SJCRH30 (cell line): ENCODE measurements at regions not wholly inside any gene's neighbourhood (a gene's known extent, or its start where the extent isn't known, plus 50 kb on each side); places are given as distances from the start of the nearest gene placed in this dataset.

Experiments
- DNase-seq, 2 experiments: peaks; one replicate each; pipeline ENCODE4 v3.0.0-alpha.2; 2015 to 2020
- H3K27ac ChIP-seq: fragments of 250-450 bp; sonication (Bioruptor Pico); 2 replicates; pipeline ENCODE4 v1.5.1; 2020; ENCODE audit warnings: mild to moderate bottlenecking, moderate library complexity
- H3K27me3 ChIP-seq: fragments of 250-450 bp; sonication (Bioruptor Pico); 2 replicates; pipeline ENCODE4 v1.5.1; 2020; ENCODE audit warnings: mild to moderate bottlenecking, moderate library complexity
- H3K36me3 ChIP-seq: fragments of 250-450 bp; sonication (Bioruptor Pico); 2 replicates; pipeline ENCODE4 v1.5.1; 2020; ENCODE audit warnings: mild to moderate bottlenecking, moderate library complexity
- H3K4me1 ChIP-seq: fragments of 250-450 bp; sonication (Bioruptor Pico); 2 replicates; pipeline ENCODE4 v1.5.1; 2020; ENCODE audit warnings: mild to moderate bottlenecking, moderate library complexity
- H3K4me3 ChIP-seq: fragments of 250-450 bp; sonication (Bioruptor Pico); 2 replicates; pipeline ENCODE4 v1.5.1; 2020; ENCODE audit warnings: mild to moderate bottlenecking, moderate library complexity
- H3K9me3 ChIP-seq: fragments of 250-450 bp; sonication (Bioruptor Pico); replicated peaks from 2 replicates; pipeline ENCODE4 v1.5.1; 2020; ENCODE audit warnings: mild to moderate bottlenecking, moderate library complexity

- H3K9me3 ChIP-seq: no peaks in the 10 kb centered on the region
Measured at GRCh38 chr18:43883886-43884285, 606.6 kb upstream of the SYT4 start.

GRCh38 chr18:43886341-43886740 lies 609.1 kb upstream of the SYT4 start:
- Histone ChIP-seq H3K4me3 (no peak overlapping the region), H3K9me3 (no peaks in the 10 kb centered on the region), H3K4me1 (no peaks in the 10 kb centered on the region), H3K27me3 (no peaks in the 10 kb centered on the region), H3K36me3 (no peaks in the 10 kb centered on the region), H3K27ac (no peak overlapping the region)
- DNase-seq: no peak

More at GRCh38 chr18:43883886-43884285, 606.6 kb upstream of the SYT4 start:
- no peak for DNase-seq
- Histone ChIP-seq H3K27me3 (no peaks in the 10 kb centered on the region), H3K4me3 (no peak overlapping the region), H3K36me3 (no peaks in the 10 kb centered on the region), H3K4me1 (no peaks in the 10 kb centered on the region), H3K27ac (no peak overlapping the region)

DNA sequence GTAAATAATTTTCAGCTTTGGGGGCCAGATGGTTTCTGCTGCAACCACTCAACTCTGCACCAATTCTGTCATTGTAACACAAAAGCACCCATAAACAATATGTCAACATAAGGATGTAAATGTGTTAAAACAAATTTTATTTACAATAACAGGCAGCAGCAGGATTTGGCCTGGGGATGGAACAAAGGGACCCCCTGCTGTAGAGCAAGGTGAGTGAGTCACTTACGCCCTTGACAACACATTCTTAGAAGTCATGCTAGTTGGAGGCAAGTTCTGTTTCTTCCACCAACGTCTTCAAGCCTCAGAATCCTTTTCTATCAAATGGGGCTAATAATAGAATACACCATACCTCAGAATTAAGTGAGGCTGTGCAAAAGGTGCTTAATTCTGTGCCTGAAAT lies 610.2 kb upstream of the SYT4 start:
- no peak overlapping the region for H3K4me3 ChIP-seq

GRCh38 chr18:43888598-43888997 lies 611.3 kb upstream of the SYT4 start:
- Histone ChIP-seq H3K36me3 (no peaks in the 10 kb centered on the region), H3K9me3 (no peaks in the 10 kb centered on the region), H3K4me3 (no peak overlapping the region), H3K4me1 (no peaks in the 10 kb centered on the region), H3K27ac (no peak overlapping the region), H3K27me3 (no peaks in the 10 kb centered on the region)
- no peak for DNase-seq

More for the DNA sequence above, 610.2 kb upstream of the SYT4 start:
- DNase-seq: no peak
- Histone ChIP-seq H3K27ac (no peak overlapping the region), H3K27me3 (no peaks in the 10 kb centered on the region), H3K9me3 (no peaks in the 10 kb centered on the region), H3K36me3 (no peaks in the 10 kb centered on the region), H3K4me1 (no peaks in the 10 kb centered on the region)

- no peak overlapping the region for H3K4me3 ChIP-seq
- no peaks in the 10 kb centered on the region for H3K9me3 ChIP-seq
- no peak for DNase-seq
- H3K27ac ChIP-seq: no peak overlapping the region
- H3K4me1 ChIP-seq: no peaks in the 10 kb centered on the region
- H3K27me3 ChIP-seq: no peaks in the 10 kb centered on the region
- H3K36me3 ChIP-seq: no peaks in the 10 kb centered on the region
Measured at GRCh38 chr18:43893001-43893637, 615.8 kb upstream of the SYT4 start.

DNA sequence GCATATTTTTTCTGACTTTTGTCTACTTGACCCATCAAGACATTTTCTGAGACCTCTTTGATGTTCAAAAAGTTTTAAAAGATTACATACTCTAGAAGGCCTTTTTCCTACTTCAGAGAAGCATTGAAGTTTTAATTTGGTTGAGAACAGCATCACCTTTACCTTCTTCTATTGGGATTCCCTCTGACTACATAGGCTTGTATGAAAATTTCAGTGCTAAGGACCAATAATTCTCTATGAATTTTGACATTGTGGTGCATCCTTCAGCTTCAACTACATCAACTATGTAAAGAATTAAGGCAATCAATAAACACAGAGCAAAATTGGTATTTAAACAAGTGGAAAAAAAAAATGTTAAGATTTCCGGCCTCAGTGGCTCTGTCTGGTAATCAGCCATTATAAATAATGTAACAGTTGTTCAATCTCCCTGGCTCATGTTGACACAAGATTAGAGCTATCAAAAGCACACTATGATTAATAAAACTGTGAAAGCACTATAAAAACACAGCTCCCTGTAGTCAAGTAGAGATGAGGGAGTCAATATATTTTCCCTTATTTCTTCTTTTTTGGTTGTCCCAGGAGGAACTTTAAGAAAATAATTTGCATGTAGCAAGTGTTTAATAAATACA lies 627.0 kb upstream of the SYT4 start:
- no peaks in the 10 kb centered on the region for H3K36me3 ChIP-seq
- no peak for DNase-seq

DNA sequence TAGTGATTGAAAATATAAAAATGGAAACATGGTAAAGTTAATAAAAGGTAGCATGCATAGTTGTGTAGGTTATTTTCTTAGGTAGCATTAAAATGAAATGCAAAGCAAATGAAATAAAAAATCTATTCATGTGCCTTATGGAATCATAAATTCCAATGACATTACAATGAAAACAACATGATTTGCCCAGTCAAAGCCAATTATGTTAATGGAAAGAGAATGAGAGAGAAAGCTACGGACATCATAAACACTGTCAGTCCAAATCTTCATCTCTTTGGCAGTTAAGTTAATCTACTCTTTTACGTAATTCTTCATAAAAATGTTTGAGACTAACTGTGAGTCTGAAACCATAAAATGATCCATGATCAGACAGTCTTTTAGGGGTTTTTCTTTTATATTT lies 636.7 kb upstream of the SYT4 start:
- no peak for DNase-seq
- no peaks in the 10 kb centered on the region for H3K36me3 ChIP-seq
- no peak overlapping the region for H3K4me3 ChIP-seq
- H3K4me1 ChIP-seq: no peaks in the 10 kb centered on the region
- no peak overlapping the region for H3K27ac ChIP-seq
- H3K9me3 ChIP-seq: no peaks in the 10 kb centered on the region
- H3K27me3 ChIP-seq: no peaks in the 10 kb centered on the region

More for the DNA sequence above, 627.0 kb upstream of the SYT4 start:
- Histone ChIP-seq H3K4me3 (no peak overlapping the region), H3K4me1 (no peaks in the 10 kb centered on the region), H3K27ac (no peak overlapping the region), H3K27me3 (no peaks in the 10 kb centered on the region), H3K9me3 (no peaks in the 10 kb centered on the region)

GRCh38 chr18:43916984-43917383 lies 639.7 kb upstream of the SYT4 start:
- H3K9me3 ChIP-seq: no peaks in the 10 kb centered on the region
- no peaks in the 10 kb centered on the region for H3K36me3 ChIP-seq
- H3K27me3 ChIP-seq: no peaks in the 10 kb centered on the region
- DNase-seq: no peak
- H3K4me3 ChIP-seq: no peak overlapping the region
- no peaks in the 10 kb centered on the region for H3K4me1 ChIP-seq
- no peak overlapping the region for H3K27ac ChIP-seq

- no peak overlapping the region for H3K4me3 ChIP-seq
- no peaks in the 10 kb centered on the region for H3K4me1 ChIP-seq
- H3K9me3 ChIP-seq: no peaks in the 10 kb centered on the region
- DNase-seq: no peak
- no peaks in the 10 kb centered on the region for H3K27me3 ChIP-seq
- H3K27ac ChIP-seq: no peak overlapping the region
- H3K36me3 ChIP-seq: no peaks in the 10 kb centered on the region
Measured at GRCh38 chr18:43917520-43917919, 640.2 kb upstream of the SYT4 start.

DNA sequence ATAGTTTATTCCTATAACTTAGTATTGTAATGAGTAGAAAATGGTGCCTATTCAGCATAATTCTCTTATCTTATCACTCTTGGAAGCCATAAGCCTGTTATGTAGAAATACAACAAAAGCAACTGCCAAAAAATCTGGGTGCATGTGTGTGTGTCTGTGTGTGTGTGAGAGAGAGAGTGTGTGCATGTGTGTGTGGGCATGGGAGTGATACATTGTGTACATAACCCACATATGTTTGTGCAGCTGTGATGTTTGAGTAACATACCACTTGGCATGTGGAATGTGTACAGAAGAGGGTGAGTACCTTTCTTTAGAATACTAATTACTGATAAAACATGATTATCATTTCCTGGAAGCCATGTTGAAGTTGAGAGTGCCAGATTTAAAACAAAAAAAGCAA lies 642.3 kb upstream of the SYT4 start:
- Histone ChIP-seq H3K36me3 (no peaks in the 10 kb centered on the region), H3K4me3 (no peak overlapping the region), H3K4me1 (no peaks in the 10 kb centered on the region), H3K9me3 (no peaks in the 10 kb centered on the region), H3K27ac (no peak overlapping the region), H3K27me3 (no peaks in the 10 kb centered on the region)
- DNase-seq: no peak

- no peaks in the 10 kb centered on the region for H3K36me3 ChIP-seq
- no peak overlapping the region for H3K4me3 ChIP-seq
- no peaks in the 10 kb centered on the region for H3K9me3 ChIP-seq
- H3K27ac ChIP-seq: no peak overlapping the region
- H3K27me3 ChIP-seq: no peaks in the 10 kb centered on the region
- DNase-seq: no peak
- no peaks in the 10 kb centered on the region for H3K4me1 ChIP-seq
Measured at GRCh38 chr18:43931439-43931838, 654.1 kb upstream of the SYT4 start.

DNA sequence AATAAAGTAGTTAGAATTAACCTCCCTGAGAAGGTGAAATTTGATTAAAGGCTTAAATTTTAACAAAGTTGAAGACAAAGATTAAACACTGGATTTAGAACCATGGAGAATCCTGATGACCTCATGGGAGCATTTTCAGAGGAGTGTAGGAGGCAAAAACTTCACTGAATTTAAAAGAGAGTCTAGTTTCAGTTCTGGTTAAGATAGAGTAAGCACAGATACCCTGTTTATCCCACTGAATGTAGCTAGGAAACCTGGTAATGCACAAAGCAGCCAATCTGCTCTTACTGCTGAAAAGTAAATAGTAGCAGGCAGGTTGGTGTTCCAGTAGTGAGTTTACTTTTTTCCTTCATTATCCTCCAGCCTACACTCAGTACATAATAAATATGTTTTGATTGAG lies 654.9 kb upstream of the SYT4 start:
- Histone ChIP-seq H3K36me3 (no peaks in the 10 kb centered on the region), H3K27me3 (no peaks in the 10 kb centered on the region), H3K4me1 (no peaks in the 10 kb centered on the region), H3K4me3 (no peak overlapping the region), H3K9me3 (no peaks in the 10 kb centered on the region), H3K27ac (no peak overlapping the region)
- DNase-seq: no peak

GRCh38 chr18:43933177-43933576 lies 655.9 kb upstream of the SYT4 start:
- Histone ChIP-seq H3K27ac (no peak overlapping the region), H3K4me3 (no peak overlapping the region), H3K27me3 (no peaks in the 10 kb centered on the region), H3K36me3 (no peaks in the 10 kb centered on the region), H3K9me3 (no peaks in the 10 kb centered on the region), H3K4me1 (no peaks in the 10 kb centered on the region)
- DNase-seq: no peak

DNA sequence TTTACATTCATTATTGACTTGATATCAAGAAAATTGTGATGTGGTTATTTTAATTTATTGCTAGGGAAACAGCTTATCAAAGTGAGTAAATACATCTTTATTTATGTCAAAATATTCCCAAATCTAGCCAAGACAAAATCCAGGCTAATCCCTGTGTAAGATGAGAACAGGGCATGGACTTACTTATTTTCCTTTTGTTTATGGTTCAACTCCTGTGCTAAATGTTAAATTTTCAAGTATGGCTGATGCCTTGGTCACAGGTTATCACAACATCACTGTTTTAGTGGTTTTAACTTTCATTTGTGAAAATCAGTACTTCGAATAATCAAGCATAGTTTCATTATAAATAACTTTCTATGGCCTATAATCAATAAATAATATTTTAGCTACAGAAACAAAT lies 657.0 kb upstream of the SYT4 start:
- no peaks in the 10 kb centered on the region for H3K27me3 ChIP-seq
- no peak overlapping the region for H3K27ac ChIP-seq
- H3K36me3 ChIP-seq: no peaks in the 10 kb centered on the region
- H3K4me3 ChIP-seq: no peak overlapping the region
- DNase-seq: no peak
- H3K9me3 ChIP-seq: no peaks in the 10 kb centered on the region
- no peaks in the 10 kb centered on the region for H3K4me1 ChIP-seq

GRCh38 chr18:43934781-43935471 lies 657.6 kb upstream of the SYT4 start:
- Histone ChIP-seq H3K27me3 (no peaks in the 10 kb centered on the region), H3K4me1 (no peaks in the 10 kb centered on the region), H3K9me3 (no peaks in the 10 kb centered on the region), H3K27ac (no peak overlapping the region), H3K36me3 (no peaks in the 10 kb centered on the region), H3K4me3 (no peak overlapping the region)
- DNase-seq: no peak
